GM21447 (cell line): ENCODE measurements at regions not wholly inside any gene's neighbourhood (a gene's known extent, or its start where the extent isn't known, plus 50 kb on each side); places are given as distances from the start of the nearest gene placed in this dataset.
"Not testable (repeated sequence)": the region's sequence is repeated elsewhere in the genome, so short reads cannot be mapped to it uniquely, and the experiment has no call there.

ENCODE experiments used
- ATAC-seq: cut with Tn5 transposase; IDR thresholded peaks from one replicate; pipeline ENCODE4 v1.9.1; 2021; ENCODE audit not compliant: unreplicated experiment

- no peak for ATAC-seq
Measured at GRCh38 chr6:9085054-9085708, 649.8 kb upstream of the SLC35B3 start.

- no peak for ATAC-seq
Measured at GRCh38 chr6:9083108-9083507, 647.8 kb upstream of the SLC35B3 start.

GRCh38 chr6:9066726-9067125 lies 631.4 kb upstream of the SLC35B3 start:
- no peak for ATAC-seq

- ATAC-seq: no peak
Measured at GRCh38 chr6:9064156-9064555, 628.8 kb upstream of the SLC35B3 start.

GRCh38 chr6:9062596-9062995 lies 627.3 kb upstream of the SLC35B3 start:
- no peak for ATAC-seq

GRCh38 chr6:9057937-9058336 lies 622.6 kb upstream of the SLC35B3 start:
- ATAC-seq: no peak

GRCh38 chr6:9056556-9056955 lies 621.2 kb upstream of the SLC35B3 start:
- ATAC-seq: no peak

GRCh38 chr6:9044426-9044825 lies 609.1 kb upstream of the SLC35B3 start:
- no peak for ATAC-seq

GRCh38 chr6:9040718-9041117 lies 605.4 kb upstream of the SLC35B3 start:
- ATAC-seq: no peak

- ATAC-seq: no peak
Measured at GRCh38 chr6:9039258-9039657, 603.9 kb upstream of the SLC35B3 start.

GRCh38 chr6:9028086-9028485 lies 592.7 kb upstream of the SLC35B3 start:
- ATAC-seq: no peak

GRCh38 chr6:9025796-9026394 lies 590.5 kb upstream of the SLC35B3 start:
- no peak for ATAC-seq

GRCh38 chr6:9025228-9025627 lies 589.9 kb upstream of the SLC35B3 start:
- ATAC-seq: no peak

GRCh38 chr6:9024246-9024645 lies 588.9 kb upstream of the SLC35B3 start:
- ATAC-seq: not testable (repeated sequence)

GRCh38 chr6:9020001-9020400 lies 584.7 kb upstream of the SLC35B3 start:
- ATAC-seq: no peak

- ATAC-seq: no peak
Measured at GRCh38 chr6:9009931-9010330, 574.6 kb upstream of the SLC35B3 start.

GRCh38 chr6:9007027-9007426 lies 571.7 kb upstream of the SLC35B3 start:
- ATAC-seq: no peak

GRCh38 chr6:9002833-9003232 lies 567.5 kb upstream of the SLC35B3 start:
- no peak for ATAC-seq

GRCh38 chr6:8995156-8995555 lies 559.8 kb upstream of the SLC35B3 start:
- no peak for ATAC-seq

GRCh38 chr6:8993111-8993510 lies 557.8 kb upstream of the SLC35B3 start:
- ATAC-seq: no peak

GRCh38 chr6:8991844-8992243 lies 556.5 kb upstream of the SLC35B3 start:
- no peak for ATAC-seq

GRCh38 chr6:8990075-8990474 lies 554.7 kb upstream of the SLC35B3 start:
- no peak for ATAC-seq

- peak; percentile 96 for ATAC-seq
Measured at GRCh38 chr6:8983202-8983688, 547.9 kb upstream of the SLC35B3 start.
